IPS DF 19.7 (cell line): ENCODE measurements at regions not wholly inside any gene's neighbourhood (a gene's known extent, or its start where the extent isn't known, plus 50 kb on each side); places are given as distances from the start of the nearest gene placed in this dataset.
"Not testable (repeated sequence)": the region's sequence is repeated elsewhere in the genome, so short reads cannot be mapped to it uniquely, and the experiment has no call there.

Source experiments
- DNase-seq: peaks from one replicate; pipeline ENCODE4 v3.0.0-alpha.2; 2013; ENCODE audit warnings: low read depth, low spot score

GRCh38 chr5:164266571-164266970 lies 761.2 kb downstream of the MAT2B start:
- no peak for DNase-seq

- no peak for DNase-seq
These were observed 772.3 kb downstream of the MAT2B start for GRCh38 chr5:164277720-164278119.

GRCh38 chr5:164289526-164289925 lies 784.1 kb downstream of the MAT2B start:
- DNase-seq = no peak

- peak; percentile 83 for DNase-seq
These were observed 791.2 kb downstream of the MAT2B start for GRCh38 chr5:164296603-164297080.

- DNase-seq = no peak
These were observed 792.7 kb downstream of the MAT2B start for GRCh38 chr5:164298165-164298564.

GRCh38 chr5:164300295-164300694 lies 794.9 kb downstream of the MAT2B start:
- DNase-seq = no peak

GRCh38 chr5:164301136-164301535 lies 795.7 kb downstream of the MAT2B start:
- DNase-seq = no peak

GRCh38 chr5:164301708-164302107 lies 796.3 kb downstream of the MAT2B start:
- no peak for DNase-seq

- DNase-seq = no peak
These were observed 797.3 kb downstream of the MAT2B start for GRCh38 chr5:164302533-164303235.

- no peak for DNase-seq
These were observed 798.3 kb downstream of the MAT2B start for GRCh38 chr5:164303646-164304215.

GRCh38 chr5:164306662-164307061 lies 801.2 kb downstream of the MAT2B start:
- DNase-seq = no peak

- no peak for DNase-seq
These were observed 807.4 kb downstream of the MAT2B start for GRCh38 chr5:164312801-164313200.

- DNase-seq = no peak
These were observed 812.3 kb downstream of the MAT2B start for GRCh38 chr5:164317676-164318075.

GRCh38 chr5:164319161-164319560 lies 813.7 kb downstream of the MAT2B start:
- DNase-seq = no peak

GRCh38 chr5:164324239-164324638 lies 818.8 kb downstream of the MAT2B start:
- DNase-seq = no peak

- DNase-seq = no peak
These were observed 820.8 kb downstream of the MAT2B start for GRCh38 chr5:164326219-164326618.

- not testable (repeated sequence) for DNase-seq
These were observed 821.7 kb downstream of the MAT2B start for GRCh38 chr5:164327166-164327565.

GRCh38 chr5:164332349-164333196 lies 827.2 kb downstream of the MAT2B start:
- no peak for DNase-seq

- no peak for DNase-seq
These were observed 830.4 kb downstream of the MAT2B start for GRCh38 chr5:164335837-164336236.

GRCh38 chr5:164336276-164336675 lies 830.9 kb downstream of the MAT2B start:
- no peak for DNase-seq

GRCh38 chr5:164336906-164337305 lies 831.5 kb downstream of the MAT2B start:
- DNase-seq = no peak

GRCh38 chr5:164341056-164341619 lies 835.7 kb downstream of the MAT2B start:
- no peak for DNase-seq
